ENCODE measurements at regions not wholly inside any gene's neighbourhood (a gene's known extent, or its start where the extent isn't known, plus 50 kb on each side); places are given as distances from the start of the nearest gene placed in this dataset.
"Not testable (repeated sequence)": the region's sequence is repeated elsewhere in the genome, so short reads cannot be mapped to it uniquely, and the experiment has no call there.

DNA sequence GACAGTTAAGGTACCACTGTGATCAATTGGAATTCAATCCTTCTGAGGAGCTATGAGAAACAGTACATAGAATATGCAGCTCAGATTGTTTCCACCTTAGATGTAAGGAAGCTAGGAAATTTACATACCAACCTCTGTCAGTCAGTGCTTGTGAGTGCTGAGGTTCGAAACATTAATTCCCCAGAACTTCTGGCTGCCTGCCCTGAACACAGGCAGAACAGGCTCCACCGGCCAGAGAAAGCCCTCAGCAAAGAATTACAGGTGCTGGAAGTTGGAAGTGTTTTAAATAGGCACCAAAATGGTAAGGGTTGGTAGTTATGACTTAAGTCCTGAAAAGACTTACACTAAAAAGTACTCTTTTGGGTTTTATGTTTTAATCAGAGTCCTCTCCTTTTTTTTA is 651.8 kb downstream of the C4orf33 start:
- DNase-seq: no peak

DNA sequence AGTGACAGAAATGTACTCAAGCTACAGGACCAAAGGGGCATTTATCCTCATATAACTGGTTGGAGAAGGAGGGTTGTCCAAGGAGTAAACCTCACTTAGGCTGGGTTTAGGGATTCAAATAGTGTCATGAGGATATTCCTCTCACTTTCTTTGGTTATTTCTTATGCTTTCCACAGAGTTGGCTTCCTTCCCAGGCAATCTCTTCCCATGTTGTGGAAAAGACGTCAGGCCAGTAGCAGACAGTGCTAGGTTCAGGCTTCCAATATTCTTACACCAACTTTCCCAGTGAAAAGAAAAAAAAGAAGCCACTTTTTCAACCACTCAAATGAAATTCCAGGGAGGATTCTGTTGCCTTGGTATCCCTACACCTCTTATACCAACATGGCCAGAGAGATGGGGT is 653.0 kb downstream of the C4orf33 start:
- DNase-seq: no peak

DNA sequence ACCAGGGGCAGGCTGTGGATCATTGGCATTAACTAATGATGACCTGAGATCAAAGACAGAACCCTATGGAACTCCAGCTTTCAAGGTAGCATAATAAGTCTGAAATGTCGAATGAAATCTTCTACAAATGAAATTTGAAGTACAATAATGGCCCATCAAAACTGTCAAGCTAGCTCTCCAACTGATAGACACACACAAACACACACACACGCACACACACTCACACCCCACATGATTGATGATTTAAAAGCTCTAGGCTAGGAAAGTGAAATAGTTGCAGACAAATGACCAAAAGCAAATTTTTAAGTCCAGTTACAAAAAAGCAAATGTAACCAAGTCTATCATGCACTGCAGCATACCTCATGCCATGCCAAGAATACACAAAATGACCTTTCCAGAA is 655.7 kb downstream of the C4orf33 start:
- DNase-seq: no peak

DNA sequence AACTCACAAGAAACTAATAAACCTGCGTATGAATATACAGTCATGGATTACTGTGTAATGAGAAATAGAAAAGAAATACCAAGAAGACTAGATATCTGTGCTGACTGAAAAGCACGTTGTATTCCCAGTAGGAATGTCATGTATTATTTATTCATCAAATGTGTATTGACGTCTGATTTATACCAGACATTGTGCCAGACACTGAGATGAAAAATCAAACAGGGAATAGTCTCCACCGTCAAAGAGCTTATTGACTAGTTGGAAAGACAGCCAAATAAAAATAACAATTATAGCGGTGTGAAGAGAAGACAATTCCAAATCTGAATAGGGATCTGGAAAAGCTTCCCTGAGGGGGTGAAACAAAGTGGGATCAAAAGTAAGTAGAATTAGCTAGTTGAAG is 687.6 kb downstream of the C4orf33 start:
- DNase-seq: no peak

DNA sequence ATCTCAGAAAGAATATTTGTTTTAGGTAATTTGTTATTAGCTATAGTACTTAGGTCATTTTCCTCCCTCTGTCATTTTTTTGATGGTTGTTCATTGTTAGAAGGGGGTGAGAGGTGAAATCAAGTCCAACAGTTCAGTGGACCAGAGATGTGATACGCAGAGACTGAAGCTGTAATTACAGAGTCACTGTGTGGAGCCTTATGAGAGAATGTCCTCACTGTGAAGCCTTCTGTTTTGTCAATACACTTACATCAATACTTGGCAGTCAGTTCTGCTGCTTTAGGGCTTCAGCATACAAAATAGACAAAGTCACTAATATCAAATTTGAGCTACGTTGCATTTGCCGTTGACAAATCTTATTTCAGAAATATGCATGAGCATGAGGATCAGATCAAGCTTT is 692.5 kb downstream of the C4orf33 start:
- no peak for DNase-seq

DNA sequence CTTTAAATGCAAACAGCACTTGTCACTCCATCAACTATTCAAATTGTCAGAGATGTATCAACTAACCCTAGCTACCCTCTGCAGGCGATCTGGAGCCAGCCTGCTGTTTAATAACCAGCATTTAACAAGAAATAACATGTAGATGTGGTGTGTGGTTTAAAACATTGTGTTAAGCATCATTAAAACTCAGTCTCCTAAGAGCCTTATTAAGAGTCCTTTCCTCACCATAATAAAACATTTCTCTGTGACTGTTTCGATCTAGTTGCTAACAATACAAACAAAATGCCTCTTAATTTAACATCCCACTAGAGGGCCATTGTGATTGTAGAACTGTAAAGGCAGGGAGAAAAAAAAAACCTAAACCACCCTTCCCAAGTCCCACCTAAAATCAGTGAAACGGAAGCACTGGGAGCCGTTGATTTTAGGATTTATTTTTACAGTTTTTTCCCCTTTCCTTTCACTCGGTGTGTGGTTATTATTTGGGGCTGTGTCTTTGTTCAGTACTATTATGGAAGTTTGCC is 708.6 kb downstream of the C4orf33 start:
- no peak for DNase-seq

DNA sequence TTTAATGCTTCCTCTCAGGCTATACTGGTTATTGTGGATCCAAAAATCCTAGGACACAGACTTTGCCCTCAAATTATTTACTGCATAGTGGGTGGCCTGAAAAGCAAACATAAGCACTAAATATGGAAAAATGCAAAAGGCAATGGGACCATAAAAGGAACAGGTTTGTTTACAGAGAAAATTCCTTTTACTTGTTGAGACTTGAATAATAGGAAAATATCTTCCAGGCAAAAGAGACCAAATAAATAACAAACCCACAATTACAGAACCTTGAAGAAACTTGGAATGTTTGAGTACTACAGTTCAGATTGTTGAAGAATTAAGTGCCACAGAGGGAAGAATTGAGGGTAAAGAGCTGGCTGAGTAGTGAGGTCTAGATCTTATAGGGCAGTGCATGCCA is 711.0 kb downstream of the C4orf33 start:
- DNase-seq: no peak

DNA sequence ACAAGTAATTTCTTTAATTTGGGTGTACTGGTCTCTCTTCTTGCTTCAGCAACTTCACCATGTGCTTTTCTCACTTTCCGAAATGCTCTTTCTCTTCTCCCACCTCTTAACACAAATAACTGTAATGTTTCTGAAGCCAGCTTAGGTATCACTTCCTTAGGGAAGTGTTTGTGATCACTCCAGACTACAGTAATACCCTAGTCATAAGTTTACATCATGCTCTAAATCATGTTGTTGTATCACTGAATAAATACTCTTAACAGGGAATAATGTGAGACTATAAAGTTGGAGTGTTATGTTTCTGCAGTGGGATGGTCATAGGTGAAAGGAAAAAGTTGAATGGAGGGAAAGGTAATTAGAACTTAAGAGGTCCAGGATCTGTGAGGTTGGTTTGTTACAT is 712.3 kb downstream of the C4orf33 start:
- DNase-seq: no peak

DNA sequence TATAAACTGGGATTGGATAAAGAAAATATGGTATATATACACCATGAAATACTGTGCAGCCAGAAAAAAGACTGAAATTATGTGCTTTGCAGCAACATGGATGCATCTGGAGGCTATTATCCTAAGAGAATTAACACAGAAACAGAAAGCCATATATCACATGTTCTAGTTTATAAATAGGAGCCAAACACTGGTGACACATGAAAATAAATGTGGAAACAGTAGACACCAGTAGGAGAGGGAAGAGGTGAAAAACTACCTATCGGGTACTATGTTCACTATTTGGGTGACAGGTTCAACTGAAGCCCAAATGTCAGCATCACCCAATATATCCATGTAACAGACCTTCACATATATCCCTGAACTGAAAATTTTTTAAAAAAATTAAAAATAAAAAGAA is 725.1 kb downstream of the C4orf33 start:
- no peak for DNase-seq

DNA sequence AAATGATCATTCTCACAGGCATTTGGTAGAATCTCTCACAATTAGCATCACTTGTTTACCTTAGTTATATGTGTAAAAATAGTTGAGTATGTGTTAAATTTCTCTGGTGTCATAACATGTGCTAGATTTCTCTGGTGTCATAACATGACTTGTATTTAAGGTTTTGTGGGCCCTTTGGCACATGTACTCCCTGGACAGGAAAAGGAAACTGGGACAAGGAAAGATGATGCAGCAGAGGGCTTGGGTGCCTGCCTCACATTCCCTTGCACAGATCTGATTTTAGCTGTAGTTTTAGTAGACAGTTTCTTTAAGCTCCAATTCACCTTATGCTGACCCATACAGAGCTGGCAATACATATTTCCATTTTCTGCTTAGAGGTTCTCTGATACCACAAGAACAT is 726.0 kb downstream of the C4orf33 start:
- DNase-seq: no peak

DNA sequence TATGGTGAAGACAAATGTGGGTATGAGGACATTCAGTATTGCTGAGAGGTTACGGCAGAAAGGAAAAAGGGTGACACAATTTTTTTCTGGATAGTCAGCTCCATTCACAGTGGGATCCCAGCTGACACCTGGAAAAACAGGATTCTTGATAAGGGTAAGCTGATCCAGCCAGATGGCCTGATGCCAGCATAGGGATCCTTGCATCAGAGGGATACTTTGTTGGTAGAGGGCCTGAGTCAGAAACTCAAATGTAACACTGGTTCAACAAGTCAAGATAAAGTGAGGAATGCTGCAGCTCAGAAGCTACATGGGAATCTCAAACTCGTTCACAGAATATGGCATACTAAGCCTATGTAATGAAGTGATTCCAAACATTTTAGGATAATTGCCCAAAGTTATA is 726.7 kb downstream of the C4orf33 start:
- no peak for DNase-seq

DNA sequence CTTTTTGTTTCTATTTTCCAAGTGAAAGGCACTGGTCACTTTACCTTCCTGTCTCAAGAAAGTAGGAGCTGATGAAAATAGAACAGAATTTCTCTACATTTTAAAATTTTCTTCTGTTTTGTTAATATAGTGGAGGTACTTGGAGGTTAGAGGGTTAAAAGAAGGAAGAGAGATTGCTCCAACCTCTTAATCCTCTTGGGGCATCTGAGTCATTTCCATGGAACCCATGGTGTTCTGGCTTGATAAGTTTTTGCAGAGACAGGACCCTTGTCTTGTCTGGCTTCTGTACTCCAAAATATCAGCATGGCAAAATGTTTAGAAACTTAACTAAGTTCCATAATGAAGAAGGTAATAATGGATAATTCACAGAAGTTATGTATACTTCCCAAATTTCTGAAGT is 727.2 kb downstream of the C4orf33 start:
- no peak for DNase-seq

DNA sequence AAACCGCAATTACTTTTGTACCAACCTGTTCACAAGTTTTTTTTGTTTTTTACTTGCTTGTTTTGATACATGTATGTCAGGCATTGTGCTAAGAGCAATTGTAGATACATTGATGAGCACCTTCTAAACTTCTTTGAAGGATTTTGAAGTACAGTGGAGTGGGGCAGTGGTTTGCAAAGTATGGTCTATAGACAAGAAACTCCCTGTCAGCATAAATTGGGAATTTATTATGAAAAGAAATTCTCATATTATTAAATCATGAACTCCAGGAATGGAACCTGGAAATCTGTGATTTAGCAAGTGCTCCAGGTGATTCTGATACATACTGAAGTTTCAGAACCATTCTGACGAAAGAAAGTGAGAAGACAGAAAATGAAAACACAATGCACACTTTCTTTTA is 733.4 kb downstream of the C4orf33 start:
- DNase-seq: no peak

DNA sequence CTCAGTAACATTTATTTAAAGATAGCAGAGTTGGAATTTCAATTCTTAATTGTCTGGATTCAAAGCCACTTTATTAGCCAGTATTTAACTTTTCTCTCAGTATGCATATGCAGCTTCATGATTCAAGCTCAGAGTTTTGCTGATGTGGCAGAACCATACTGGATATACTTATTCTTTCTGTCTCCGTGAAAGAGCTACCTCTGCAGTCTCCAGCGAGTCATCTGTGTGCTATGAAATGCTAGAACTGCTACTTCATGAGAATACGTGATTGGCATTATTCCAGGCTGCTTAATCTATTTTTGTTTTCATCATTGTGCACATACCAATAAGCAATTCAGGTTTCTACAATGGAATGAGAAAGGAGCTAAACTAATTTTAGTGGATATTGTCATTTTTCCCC is 743.7 kb downstream of the C4orf33 start:
- no peak for DNase-seq

DNA sequence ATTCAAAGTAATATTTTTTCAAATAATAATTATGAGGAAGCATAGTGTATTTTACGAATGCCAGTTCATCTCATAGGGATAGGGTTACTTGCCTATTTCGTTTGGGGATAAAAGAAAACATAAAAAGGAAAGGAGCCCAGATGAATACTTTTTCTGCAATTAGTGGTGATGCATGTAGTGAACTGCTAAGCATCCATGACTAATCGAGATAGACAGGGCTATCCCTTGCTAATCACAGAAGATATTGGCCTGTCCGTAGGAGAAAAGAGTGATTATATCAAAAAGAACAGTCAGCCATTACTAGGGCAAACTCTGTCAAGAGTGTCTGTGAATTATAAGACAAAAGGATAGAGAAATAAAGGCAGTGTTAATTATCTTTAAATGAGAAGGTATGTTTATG is 746.1 kb downstream of the C4orf33 start:
- DNase-seq: no peak

DNA sequence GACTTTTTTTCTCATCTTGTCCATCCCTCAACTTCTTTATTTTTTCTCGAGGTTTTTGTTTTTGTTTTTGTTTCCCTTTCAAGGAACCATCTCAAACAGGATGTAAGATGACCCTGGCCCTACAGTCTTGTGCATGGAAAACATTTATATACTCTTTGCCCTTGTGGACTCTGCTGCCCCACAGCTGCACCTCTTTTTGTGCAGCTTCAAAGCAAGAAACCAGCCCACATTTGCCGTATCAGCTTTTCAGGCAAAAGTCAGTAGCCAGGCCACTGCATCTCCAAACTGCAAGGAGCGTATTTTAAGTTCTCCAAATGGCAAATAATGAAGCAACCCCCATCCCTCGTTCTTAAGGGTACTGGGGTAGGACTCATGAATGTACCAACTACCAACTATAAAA is 756.5 kb downstream of the C4orf33 start:
- no peak for DNase-seq

DNA sequence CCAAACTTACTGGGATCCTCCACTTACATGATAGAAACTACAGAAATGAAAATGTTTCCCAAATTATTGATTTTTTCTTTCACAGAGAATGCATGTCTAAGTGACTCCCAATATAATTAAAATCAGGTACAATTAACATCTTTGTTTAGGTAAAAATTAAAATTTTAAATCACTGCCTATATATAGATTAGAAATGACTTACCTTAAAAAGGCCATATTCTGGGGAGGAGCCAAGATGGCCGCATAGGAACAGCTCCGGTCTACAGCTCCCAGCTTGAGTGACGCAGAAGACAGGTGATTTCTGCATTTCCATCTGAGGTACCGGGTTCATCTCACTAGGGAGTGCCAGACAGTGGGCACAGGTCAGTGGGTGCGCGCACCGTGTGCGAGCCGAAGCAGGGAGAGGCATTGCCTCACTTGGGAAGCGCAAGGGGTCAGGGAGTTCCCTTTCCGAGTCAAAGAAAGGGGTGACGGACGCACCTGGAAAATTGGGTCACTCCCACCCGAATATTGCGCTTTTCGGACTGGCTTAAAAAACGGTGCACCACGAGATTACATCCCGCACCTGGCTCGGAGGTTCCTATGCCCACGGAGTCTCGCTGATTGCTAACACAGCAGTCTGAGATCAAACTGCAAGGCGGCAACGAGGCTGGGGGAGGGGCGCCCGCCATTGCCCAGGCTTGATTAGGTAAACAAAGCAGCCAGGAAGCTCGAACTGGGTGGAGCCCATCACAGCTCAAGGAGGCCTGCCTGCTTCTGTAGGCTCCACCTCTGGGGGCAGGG is 757.9 kb downstream of the C4orf33 start:
- DNase-seq: not testable (repeated sequence)

DNA sequence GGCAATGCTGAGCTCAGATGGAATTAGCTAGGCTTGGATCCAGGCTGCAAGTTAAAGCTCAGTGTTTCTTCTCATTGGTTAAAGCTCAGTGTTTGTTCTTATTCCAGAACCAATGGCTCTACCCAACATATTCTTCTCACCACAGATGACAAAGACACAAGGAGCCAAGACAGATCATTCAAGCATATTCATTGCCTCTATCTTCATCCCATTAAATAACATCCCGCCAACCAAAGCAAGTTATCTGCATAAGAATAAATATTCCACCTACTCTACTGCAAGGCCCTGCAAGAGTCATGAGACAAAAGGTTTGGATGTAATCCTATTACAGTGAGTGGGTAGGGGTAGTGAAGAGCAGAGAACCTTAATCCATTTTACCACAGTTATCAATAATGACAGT is 766.5 kb downstream of the C4orf33 start:
- DNase-seq: no peak

DNA sequence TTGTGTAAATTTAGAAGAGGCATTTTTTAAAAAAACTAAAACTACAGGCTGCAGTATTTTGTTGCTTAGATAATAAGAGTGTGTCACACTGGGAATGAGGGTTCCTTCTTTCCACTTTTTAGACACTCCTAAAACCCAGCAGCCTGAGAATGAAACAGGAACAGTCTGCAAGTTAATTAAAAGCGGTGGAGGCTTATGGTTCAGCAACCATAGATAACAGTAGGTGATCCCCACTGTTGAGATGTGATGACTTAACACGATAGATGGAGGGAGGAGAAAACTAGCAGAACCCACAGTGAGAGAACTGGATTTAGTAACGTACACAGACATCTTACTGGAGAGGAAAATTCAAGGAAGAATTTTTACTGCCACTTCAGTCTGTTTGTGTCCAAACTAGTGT is 767.3 kb downstream of the C4orf33 start:
- no peak for DNase-seq

DNA sequence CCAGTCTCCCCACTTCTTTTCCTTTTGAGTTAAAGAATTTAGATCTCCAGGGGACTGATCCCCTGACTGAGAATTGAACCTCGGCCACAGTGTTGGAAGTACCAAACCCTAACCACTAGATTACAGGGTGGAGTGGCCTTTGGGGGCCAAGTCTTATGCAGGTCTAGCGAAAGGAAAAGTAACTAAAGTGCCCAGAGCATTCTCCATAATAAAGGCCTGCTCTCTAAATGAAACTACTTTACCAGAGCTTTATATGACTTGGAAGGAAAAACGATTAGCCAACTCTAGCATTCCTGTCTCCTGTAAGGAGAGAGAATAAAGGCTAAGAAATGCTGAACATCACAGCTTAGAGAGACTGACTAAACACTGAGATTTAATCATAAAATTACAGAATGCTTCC is 788.0 kb downstream of the C4orf33 start:
- no peak for DNase-seq

DNA sequence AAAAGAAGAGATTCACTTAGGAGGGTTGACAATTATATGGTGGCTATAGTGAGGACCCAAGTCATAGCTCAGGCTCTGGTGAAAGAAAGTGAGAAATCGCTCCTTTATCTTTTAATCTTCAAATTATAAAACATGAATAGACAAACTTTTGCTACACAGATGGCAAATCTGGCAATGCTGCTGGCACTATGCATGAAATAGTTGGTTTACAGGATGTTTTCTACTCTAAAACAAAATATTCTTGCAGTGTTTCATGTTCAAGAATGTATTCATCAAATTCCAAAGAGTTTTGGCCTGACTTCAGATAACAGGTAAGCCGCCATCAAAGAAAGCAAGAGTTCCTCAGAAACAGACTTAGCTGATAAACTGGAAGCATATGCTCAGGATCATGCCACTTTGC is 801.2 kb downstream of the C4orf33 start:
- no peak for DNase-seq

DNA sequence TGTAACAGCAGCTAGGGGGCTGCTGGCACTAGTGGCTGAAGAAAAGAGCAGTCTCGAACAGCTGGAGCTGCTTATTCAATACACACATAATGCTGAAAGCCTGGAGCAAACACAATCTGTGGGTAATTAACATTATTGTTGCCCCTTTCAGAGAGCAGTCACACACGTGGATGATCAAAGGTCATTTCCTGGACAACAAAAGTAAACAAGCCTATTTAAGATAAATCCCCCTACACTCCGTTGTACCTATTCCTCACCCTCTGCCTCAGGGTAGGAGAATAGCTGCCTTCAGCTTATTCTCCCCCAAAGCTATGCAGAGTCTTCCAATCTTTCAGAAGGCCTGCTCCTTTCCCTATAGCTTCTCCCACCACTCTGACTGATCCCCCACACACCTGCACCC is 803.9 kb downstream of the C4orf33 start:
- DNase-seq: no peak

DNA sequence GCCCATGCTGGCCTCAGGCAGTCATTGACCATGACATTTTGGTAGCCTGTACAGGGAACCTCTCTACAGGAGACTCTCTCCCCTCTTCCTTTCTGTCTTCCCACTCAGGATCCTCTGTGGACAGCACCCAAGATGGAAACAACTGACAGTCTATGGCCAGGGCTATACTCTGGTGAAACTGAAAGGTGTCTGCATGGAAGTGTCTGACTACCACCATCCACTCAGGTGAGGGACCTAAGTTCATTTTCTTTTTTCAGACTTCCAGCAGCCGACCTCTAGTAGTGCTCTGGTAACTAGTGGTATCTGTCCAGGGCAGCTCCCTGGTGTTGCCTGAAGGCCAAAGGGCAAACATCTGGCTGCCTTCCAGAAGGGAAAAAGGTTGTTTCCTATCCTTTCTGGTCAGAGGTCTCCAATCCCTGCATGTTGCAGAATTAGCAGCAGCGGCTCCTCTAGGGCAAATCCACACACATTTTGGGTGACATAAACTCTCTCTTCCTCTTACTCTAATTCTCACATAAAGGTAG is 804.5 kb downstream of the C4orf33 start:
- DNase-seq: no peak

DNA sequence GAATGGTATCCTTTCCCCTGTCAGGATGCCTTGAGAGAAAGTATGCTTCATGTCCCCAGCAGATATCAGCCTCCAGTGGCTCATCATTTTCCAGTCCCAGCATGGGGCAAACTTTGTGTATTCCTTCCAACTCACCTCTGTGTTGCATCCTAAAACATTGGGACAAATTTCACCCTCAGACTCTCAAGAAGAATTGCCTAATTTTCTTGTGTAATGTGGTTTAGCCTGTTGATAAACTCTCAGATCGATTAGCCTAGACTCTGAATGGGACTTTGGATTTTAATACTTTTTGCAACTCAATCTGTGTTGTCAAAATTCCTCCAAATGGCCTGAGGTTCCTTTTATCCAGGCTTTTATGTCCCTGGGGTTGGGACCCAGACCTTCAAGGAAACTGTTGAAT is 805.3 kb downstream of the C4orf33 start:
- no peak for DNase-seq

DNA sequence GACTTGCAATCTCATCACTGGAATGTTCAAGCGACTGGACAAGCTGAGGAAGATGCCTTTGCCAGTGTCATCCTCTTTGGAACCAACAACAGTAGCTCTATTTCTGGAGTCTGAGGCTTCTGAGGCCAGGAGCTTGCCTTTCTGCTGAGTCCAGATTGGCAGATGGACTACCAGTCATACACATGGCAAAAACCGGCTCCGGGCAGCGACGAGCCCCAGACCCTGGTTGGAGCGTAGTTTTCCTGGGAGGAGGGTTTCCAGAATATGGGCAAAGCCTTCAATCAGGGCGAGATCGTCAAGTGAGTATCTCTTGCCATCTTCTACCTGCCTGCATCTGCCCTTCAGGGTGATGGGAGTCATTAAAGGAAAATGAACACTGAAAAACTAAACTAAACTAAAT is 807.9 kb downstream of the C4orf33 start:
- DNase-seq: no peak
